NCI-H1436 (cell line): ENCODE measurements at regions not wholly inside any gene's neighbourhood (a gene's known extent, or its start where the extent isn't known, plus 50 kb on each side); places are given as distances from the start of the nearest gene placed in this dataset.
"Not testable (repeated sequence)": the region's sequence is repeated elsewhere in the genome, so short reads cannot be mapped to it uniquely, and the experiment has no call there.

Source experiments
- DNase-seq: peaks from one replicate; lab custom pipeline; 2025; lab: John Stamatoyannopoulos, UW

DNA sequence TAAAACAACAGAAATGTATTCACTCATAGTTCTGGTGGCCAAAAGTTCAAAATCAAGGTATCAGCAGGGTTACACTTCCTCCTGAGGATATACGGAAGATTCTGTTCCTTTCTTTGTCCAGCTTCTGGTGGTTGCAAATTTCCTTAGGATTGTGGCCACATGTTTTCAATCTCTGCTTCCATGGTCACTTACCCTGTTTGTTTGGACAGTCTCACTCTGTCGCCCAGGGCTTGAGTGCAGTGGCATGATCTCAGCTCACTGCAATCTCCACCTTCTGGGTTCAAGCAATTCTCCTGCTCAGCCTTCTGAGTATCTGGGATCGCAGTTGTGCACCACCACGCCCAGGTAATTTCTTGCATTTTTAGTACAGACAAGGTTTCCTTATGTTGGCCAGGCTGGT lies 534.3 kb downstream of the KCNA4 start:
- DNase-seq, result no peak

DNA sequence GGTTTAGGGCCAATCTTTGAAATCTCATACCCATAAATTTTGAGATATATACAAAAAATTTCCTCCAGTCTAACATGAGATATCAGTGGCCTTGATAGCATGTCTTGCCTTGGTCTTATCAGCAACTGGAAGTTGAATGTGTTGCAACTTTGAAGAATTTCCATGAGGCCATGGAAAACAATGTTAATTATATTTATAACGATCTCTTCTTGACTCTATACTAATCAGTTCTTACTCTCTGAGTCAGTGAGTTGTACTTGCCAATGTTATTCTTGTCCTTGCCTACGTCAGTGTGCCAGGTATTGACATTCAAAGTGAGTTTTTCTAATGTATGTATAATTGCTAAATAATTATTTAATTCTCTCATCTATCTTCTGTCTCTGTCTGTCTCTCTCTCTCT lies 535.1 kb downstream of the KCNA4 start:
- DNase-seq, result no peak

DNA sequence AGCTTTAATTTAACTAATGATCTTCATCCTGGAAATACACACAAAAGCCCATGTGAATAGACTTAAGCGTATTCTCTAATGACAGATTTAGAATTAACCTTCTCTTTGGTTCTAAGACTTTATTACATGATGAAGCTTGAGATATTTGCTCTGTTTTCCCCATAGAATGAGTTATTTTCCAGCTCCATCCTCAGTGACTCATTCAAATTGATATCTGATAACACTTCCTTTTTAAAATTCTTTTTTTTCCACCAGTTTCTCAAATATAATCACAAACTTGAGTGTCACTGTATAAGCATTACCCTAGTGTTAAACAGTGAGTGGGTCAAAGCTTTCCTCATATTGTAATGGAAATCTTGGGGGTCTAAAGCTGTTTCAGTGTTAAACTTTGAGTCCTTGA lies 535.8 kb downstream of the KCNA4 start:
- no peak for DNase-seq

DNA sequence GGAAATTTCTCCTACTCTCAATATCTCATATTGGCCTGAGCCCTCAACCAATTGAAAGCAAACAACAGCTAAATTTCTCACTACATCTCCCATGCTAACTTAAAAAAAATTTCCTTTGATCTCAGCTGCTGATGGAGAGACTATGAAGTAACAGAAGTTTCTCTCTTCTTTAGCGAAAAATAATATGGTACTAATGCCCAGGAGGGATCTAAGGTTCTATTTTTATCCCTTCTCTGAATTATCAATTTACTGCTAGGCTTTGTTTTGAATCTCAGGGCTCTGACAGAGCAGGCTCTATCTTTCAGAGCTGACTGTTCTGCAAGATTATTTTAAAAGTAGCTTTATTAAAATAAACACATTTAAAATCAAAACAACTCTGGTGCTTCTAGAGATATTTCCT lies 558.6 kb downstream of the KCNA4 start:
- DNase-seq, result no peak

DNA sequence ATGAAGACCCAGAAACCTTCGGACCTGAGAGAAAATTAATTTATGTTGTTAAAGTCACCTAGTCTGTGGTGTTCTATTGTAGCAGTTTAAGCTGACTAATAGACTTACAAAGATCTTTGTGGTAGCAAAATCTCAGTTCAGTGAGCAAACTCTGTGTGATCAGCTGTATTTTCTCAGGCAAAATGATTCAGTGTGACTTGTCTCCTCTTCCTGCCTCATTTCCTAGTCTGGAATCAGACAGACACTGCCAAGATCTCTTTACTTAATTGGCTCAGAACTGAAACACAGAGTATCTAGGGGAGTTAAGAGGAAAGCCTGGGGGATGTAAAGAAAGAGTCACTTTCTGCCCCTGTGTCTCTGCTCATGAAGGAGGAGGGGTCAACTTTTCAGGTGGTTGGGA lies 564.7 kb downstream of the KCNA4 start:
- no peak for DNase-seq

DNA sequence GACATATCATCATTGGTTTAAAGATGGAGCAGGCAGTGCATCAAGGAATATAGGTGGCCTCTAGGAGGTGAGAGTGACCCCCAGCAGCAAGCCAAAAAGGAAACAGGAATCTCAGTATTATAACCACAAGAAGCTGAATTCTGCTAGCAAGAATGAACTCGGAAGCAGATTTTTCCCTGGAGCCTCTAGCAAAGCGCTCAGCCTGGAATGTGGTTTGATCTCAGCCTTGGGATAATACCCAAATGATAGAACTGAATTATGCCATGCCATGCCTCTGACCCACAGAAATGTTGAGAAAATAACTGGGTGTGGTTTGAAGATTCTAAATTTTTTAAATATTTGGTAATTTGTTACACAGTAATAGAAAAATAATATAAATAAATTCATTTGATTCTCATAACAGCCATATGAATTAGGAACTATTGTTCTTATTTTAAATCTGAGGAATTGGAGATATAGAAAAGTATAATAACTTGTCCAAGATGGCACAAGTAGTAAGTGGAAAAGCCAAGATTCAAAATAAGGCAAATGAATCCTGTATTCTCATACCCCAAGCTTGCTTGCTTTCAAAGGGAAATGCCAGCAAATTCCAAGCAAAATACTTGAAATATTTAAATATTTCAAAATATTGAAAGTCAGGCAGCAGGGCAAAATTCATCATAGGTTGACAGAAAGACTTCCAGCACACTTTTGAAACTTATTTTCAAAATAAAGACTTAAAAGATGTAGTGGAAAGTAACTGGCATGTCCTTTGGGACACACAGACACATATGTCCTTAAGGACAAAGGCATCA lies 567.4 kb downstream of the KCNA4 start:
- no peak for DNase-seq

DNA sequence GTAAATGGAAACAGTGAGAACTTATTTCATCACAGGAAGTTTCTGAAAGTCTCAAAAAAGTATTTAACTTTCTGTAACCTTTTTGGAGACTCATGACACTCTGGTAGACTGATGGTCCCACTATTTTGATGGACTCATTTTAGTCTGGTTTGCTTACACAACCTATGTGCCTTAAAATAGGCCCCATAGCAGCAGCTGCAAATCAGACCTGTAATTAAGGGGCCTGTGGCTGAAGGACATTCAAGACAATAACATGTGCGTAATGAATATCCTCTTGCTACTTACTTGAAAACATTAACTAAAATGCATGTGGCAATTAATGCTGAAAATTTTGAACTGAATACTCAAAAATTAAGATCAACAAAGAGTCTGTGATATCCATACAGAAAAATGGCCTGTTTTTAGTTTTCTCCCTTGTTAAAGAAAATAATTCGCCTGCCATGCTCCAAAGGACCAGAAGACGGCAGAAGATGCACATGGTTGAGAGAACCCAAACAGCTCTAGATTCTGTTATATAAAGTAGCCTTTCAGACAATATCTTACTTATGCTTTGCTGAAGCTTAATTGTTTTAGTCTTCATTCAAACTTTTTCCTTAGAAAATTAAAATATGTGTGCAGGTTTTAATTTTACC lies 568.5 kb downstream of the KCNA4 start:
- DNase-seq, result peak; percentile 0

DNA sequence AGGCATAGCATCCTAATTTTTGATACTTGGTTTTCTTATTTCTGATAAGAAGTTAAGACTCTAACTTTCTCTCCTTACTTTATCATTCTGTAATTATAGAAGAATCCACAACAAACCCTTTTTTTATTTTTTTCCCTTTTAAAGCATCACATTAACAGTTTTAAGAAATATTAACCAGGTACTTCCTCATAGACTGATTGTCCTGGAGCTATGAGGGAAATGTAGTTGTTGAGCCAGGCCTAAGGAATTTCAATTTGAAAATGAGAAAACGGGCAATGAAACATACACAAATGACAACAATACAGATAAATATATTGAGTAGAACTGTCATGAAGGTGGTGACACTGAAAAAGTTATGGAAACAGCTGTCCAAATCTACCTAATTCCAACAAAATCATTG lies 569.0 kb downstream of the KCNA4 start:
- no peak for DNase-seq

DNA sequence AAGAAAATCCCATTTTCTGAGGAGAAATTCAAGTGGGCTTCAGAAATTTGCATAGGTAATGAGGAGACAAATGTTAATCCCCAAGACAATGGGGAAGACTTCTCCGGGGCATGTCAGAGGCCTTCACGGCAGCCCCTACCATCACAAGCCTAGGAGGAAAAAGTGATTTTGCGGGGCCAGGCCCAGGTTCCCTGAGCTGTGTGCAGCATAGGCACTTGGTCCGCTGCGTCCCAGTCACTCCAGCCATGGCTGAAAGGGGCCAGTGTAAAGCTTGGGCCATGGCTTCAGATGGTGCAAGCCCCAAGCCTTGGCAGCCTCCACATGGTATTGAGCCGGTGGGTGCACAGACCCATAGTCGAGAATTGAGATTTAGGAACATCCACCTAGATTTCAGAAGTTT lies 570.7 kb downstream of the KCNA4 start:
- no peak for DNase-seq

DNA sequence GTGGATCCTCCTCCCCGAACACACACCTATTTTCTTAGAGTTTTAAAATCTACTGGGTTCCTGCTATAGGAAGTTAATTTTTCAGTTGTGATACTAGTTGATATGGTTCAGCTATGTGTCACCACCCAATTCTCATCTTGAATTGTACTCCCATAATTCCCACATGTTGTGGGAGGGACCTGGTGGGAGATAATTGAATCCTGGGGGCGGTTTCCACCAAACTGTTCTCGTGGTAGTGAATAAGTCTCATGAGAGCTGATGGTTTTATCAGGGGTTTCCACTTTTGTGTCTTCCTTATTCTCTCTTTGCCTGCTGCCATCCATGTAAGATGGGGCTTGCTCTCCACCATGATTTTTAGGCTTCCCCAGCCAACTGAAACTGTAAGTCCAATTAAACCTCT lies 571.6 kb downstream of the KCNA4 start:
- DNase-seq, result not testable (repeated sequence)

DNA sequence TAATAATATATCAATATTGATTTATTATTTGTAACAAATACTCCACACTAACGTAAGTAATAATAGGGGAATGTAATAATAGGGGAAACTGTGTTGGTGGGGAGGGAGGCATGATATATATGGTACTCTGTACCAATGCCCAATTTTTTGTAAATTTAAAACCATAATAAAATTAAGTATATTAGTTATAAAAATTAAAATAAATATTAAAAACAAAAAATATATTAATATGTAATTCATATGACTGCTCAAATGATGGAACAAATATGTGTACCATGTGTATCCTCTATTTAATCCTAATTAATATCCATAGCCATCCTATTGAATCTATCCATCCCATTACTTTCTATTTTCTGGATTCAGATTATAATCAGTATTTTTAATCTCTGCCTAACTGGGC lies 578.0 kb downstream of the KCNA4 start:
- DNase-seq, result no peak

DNA sequence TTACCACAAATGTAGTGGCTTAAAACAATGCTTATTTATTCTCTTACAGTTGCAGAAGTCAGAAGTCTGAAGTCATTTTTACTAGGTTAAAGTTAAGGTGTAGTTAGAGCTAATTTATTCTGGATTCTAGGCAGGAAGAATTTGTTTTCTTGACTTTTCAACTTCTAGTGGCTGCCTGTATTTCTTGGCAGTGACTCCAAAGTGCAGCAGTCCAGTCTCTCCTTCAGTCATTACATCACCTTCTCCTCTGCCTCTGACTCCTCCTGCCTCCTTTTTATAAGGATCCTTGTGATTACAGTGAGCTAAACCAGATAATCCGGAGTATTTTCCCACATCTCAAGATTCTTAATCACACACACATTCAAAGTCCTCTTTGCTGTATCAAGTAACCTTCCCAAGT lies 581.4 kb downstream of the KCNA4 start:
- no peak for DNase-seq

DNA sequence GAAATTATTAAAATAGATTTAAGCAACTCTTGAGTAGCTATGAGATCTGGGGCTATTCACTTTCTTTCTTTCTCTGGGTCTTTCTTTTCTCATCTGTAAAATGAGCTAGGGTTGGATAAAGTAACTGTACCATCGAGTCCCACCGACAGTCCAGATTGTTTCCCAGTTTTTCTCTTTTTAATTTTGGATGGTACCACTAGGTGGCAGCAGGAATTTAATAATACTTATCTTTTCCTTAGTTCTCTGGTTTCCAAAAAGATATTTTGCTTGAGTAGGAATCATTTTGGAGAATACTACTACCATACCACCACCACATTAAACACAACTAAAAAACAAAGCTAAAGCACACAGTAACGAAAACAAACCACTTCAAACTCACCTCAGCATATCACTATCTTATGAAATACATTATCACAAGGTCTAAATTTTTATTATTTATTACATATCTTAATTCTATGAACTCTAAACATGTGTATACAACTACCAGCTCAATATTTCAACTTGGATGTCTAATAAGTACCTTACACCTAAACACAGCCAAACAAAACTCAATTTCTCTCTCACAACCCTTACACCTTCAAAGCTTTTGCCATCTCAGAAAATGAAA lies 584.0 kb downstream of the KCNA4 start:
- peak; percentile 0 for DNase-seq

DNA sequence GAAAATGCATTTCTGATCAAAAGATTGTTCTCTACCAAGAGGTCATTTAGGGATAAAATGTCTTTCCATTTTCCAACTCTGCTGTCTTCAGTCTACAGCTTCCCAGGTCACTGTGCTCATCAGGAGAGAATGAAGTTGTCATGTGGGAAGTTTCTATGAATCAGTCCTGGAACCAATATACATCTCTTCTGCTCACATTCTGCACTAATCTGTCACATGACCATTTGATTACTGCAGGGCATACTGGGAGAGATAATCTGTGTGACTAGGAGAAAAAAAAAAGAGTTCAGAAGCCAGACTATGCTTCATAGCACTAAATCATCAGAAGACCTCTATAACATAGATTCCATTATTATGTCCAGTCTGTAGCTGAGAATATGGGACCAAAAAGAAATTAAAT lies 611.5 kb downstream of the KCNA4 start:
- no peak for DNase-seq

DNA sequence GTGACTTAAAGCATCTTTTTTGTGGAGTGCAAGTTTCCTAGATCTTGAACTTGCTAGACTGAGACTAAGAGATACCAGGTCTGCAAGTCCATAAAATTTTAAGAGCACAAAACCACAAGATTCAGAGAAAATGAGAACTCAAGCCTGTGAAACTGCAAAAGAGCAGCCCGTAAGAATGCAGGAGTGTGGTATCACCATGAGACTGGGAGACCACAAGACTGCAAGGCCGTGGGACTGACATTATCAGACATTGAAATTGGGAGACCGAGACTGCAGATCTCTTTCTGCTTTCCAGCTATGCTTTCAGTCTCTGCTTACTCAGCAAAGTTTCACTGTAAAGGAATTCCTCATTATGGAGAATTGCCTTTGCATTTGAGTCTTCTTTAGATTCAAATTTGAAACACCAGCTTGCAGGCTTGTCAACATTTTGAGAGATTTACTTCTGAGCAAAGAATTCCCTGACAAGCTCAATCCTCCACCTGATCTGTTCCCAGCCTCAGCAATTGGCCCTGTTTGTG lies 621.2 kb downstream of the KCNA4 start:
- DNase-seq, result no peak

DNA sequence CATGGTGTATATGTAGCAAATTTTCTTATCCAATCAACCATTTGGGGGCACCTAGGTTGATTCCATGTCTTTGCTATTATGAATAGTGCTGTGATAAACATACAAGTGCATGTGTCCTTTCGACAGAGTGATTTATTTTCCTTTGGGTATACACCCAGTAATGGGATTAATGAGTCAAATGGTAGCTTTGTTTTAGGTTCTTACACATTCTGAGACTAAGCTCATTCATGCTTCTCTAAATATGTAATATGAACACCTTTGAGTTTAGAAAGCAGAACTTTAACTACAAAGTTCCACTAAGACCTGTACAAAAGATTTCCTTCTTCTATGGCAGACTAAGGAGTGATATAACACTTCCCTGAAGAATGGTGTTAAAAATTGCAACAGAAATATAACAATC lies 627.0 kb downstream of the KCNA4 start:
- DNase-seq, result no peak

DNA sequence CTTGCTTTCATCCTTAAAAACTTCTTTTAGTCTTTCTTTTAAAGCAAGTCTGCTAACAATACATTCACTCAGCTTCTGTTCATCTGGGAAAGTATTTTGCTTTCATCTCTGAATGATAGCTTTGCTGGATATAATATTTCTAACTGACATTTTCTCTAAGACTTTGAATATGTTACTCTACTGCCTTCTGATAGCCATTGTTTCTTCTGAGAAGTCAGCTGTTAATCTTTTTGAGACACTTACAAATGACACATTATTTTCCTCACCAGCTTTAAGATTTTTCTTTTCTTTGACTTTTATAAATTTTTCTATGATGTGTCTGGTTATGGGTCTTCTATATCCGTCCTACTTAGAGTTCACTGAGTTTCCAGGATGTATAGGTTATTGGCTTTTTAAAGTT lies 643.1 kb downstream of the KCNA4 start:
- DNase-seq, result no peak

DNA sequence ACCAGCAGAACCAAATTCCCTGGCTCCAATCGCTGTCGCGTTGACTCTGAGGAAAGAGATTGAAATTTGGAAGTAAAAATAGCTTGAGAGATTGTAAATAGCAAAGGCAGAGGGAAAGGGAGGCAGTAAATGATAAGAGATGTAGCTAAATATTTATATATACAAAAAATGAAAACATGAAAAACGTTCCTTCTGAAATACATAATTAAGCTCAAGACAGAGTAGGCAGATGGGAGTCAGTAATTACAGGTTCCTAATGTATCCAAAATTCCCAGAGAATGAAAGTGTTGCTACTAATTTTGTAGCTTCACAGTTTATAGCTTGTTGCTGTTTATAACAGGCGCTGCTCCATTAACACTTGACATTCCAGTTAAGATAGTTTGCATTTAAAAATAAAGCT lies 648.7 kb downstream of the KCNA4 start:
- DNase-seq, result no peak

DNA sequence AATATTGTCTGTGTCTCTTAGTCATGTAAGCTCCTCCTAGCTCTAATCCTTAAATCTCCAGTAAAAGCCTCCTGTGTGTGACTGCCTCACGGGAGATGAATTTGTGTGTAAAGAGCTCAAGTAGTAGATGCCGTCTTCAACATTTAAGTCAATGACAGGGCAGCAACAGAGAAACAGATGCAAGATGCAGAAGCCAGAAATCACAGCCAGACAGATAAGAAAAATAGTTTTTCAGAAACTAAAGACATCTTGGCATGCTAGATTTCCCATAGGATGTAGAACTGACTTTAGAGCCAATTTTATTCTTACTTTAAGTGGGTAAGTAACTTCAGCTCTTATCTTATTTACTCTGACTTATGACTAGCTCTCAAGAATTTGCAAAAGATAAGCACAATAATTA lies 652.8 kb downstream of the KCNA4 start:
- no peak for DNase-seq

DNA sequence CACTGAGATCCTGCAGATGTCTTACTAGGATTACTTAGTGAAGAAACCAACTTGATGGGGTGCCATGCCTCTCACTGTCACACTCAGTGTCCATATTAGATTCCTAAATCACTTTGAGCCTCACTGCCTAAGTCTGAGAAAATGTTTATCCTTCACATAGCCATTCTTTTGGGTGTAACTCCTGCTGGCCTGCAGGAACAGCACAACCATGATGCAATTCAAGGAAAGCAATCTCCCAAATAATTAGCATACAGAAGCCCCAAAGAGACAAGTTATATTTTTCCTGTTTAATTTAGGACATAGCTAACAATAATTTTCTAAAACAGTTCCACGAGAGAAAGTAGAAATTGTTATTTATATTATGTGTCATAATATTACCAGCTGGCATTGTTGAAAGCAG lies 655.5 kb downstream of the KCNA4 start:
- DNase-seq, result no peak

DNA sequence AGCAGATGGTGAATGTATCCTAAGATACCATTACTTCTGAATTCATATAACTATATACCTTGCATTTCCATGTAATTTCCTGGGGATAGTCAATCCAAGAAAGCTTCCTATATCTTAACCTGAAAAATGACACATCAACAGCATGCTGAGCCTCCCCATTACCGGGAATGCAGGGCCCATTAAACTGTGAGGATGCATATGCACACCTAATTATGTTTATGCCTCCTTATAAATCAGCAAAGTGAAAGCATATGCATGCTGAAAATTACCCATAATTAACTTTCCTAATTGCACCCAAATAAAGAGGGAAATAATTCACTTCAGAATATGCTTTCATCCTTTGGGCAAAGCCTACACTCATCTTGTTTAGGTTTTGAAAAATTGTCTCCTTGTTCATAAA lies 663.0 kb downstream of the KCNA4 start:
- DNase-seq, result no peak

DNA sequence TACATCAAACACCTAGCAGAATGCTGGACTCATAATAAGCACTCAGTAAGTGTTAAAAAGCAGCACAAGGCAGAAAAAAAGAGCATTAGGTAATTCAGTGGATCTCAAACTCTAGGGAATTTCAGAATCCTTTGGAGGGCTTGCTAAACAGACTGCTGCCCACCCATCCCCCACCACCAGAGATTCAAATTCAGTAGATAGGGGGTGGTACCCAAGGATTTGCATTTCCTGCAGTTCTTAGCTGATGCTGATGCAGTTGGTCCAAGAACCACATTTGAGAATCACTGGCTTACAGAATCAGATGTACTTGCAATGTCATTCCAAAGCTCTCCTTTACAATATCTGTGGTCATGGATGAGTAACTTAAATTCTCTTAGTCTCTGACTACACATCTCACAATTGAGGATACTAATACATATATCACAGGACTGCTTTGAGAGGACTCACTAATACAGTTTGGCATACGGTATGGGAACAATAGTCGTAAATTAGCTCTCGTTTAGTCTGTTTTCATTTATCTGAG lies 664.5 kb downstream of the KCNA4 start:
- no peak for DNase-seq

DNA sequence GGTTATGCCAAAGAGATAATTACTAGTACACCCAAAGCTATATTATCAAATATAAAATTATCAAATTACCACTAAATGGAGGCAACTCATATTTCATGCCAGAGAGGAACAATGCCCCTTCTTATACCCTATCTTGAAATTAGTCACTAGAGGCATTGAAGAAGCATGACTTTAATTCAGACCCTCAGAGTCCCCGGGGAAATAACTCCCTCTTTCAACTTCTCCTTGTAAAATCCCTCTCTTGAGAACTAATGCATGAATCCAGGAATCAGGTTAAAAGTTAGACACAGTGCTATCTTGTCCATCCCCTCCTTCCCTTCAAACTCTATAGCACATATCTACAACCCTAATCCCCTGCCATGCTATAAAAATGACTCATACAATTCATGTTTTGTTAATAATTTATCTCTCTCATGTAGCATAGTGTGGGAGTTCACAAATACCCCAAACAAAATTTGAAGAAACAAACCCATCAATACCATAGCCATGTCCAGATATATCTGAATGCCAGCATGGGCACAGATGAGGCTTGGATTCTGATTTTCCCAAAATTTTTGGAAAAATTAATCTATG lies 665.4 kb downstream of the KCNA4 start:
- DNase-seq, result no peak
